Mammary epithelial cell (primary cell): ENCODE measurements at regions not wholly inside any gene's neighbourhood (a gene's known extent, or its start where the extent isn't known, plus 50 kb on each side); places are given as distances from the start of the nearest gene placed in this dataset.

ENCODE experiments used
- EZH2 ChIP-seq: IDR thresholded peaks from 2 replicates; pipeline ENCODE4 v1.6.1; 2012; ENCODE audit warnings: low read length, inconsistent platforms, borderline replicate concordance
- TF ChIP-seq, protein P1 (sequence below), 2 donors: IDR thresholded peaks in 1 of 2; conservative IDR thresholded peaks in 1 of 2; 2 replicates each; pipeline ENCODE4 v1.5.1; 2011 to 2012; ENCODE audit warnings: inconsistent platforms in 2 of 2, low read length in 2 of 2, mild to moderate bottlenecking in 2 of 2, control low read depth in 1 of 2, low read depth in 1 of 2; ENCODE audit not compliant: insufficient read depth in 1 of 2; ENCODE audit errors: extremely low read depth in 1 of 2

DNA sequence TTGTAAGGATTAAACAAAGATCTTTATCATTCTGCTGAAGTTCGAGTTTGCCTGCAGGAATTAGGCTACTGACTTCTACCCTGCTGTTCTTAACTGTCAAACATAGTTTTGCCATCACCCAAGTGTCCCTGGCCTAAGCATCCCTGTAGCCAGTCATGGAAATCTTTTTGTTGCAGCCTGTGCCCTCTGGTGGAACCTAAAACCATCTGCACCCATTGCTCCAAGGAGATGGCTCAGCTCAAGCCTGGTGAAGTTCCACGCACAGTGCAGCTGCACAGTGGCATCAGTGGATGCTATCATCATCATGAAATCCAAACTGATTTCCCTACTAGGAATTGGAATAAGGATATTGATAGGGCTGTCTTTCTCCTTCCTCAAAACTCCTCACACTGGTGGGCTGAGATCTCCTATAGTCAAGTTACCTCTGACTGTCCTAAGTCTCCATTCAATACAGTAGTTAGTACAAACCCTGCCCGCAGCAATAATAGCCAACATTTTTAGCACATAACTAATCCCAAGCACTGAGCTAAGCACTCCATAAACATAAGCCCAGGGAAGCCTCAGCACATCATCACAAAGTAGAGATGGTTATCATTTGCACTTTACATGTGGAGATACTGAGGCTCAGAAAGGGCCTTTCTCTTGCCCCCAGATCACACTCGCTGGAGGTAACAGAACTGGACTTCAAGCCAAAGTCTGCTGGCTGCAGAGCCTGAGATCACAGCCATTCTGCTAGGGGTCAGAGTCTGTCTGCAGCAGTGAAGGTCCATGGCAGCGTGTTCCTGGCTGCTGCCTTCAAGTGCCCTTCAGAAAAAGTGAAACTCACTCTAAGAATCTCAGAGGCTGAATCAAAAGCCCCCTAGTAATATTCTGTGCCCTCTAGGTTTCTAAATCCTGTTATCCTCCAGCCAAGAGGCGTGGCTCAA, 77.2 kb upstream of the MC3R start:
- TF ChIP-seq, protein P1, sequence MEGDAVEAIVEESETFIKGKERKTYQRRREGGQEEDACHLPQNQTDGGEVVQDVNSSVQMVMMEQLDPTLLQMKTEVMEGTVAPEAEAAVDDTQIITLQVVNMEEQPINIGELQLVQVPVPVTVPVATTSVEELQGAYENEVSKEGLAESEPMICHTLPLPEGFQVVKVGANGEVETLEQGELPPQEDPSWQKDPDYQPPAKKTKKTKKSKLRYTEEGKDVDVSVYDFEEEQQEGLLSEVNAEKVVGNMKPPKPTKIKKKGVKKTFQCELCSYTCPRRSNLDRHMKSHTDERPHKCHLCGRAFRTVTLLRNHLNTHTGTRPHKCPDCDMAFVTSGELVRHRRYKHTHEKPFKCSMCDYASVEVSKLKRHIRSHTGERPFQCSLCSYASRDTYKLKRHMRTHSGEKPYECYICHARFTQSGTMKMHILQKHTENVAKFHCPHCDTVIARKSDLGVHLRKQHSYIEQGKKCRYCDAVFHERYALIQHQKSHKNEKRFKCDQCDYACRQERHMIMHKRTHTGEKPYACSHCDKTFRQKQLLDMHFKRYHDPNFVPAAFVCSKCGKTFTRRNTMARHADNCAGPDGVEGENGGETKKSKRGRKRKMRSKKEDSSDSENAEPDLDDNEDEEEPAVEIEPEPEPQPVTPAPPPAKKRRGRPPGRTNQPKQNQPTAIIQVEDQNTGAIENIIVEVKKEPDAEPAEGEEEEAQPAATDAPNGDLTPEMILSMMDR (conservative IDR thresholded peaks at IDR 0.05 in 1 of 2, IDR thresholded peaks at IDR 0.05 in 1 of 2; ENCODE audit: extremely low read depth in 1 of 2, insufficient read depth in 1 of 2, low read depth in 1 of 2, low read length in 2 of 2) = peak; percentile 48 to 75
- TF ChIP-seq EZH2 = no peak
